ENCODE measurements at regions not wholly inside any gene's neighbourhood (a gene's known extent, or its start where the extent isn't known, plus 50 kb on each side); places are given as distances from the start of the nearest gene placed in this dataset.

DNA sequence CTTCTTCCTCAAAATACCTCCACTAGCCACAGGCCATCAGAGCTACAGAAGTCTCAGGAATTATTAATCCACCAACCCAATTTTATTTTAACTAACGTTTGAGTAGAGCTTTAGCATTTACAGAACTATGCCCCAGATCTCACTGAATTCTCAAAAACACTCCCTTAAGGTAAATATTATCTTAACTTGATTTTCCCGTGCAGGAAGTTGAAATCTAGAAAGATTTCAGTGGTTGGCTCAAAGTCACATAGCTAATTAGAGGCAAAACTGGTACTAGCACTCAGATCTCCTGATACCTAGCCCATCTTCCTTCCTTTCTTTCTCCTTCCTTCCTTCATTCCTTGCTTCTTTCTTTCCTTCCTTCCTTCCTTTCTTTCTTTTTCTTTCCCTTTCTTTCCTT lies 298.3 kb downstream of the ENC1 start:
- intact Hi-C loops (cut with micrococcal nuclease; ENCODE audit: unreplicated experiment) (loop anchor here (10.0 kb wide), 1 partner anchor 1213 kb away; no protein-coding TSS in a partner anchor), in situ Hi-C loops (cut with MboI) (no loop called here)
- no peak overlapping the region for H2AFZ ChIP-seq (ENCODE audit: control insufficient read depth, low read depth, low read length)
- no peaks in the 10 kb centered on the region for H4K20me1 ChIP-seq (ENCODE audit: control insufficient read depth, insufficient read depth)
- no peak overlapping the region for H3K4me2 ChIP-seq (ENCODE audit: control insufficient read depth, insufficient read depth)
- BruUV-seq (replicated peaks) = no TSS peak
- FAIRE-seq (no peak), DNase-seq (ENCODE audit: low read depth, low spot score) (no peak), ATAC-seq (no peak)
- no peaks in the 10 kb centered on the region for H3K4me1 ChIP-seq (ENCODE audit: control insufficient read depth, insufficient read depth, low read length)
- no peaks in the 10 kb centered on the region for H3K79me2 ChIP-seq (ENCODE audit: control insufficient read depth, insufficient read depth, low read length)
- no peak overlapping the region for H3K4me3 ChIP-seq
- H3K36me3 ChIP-seq (ENCODE audit: control insufficient read depth in 2 of 2, insufficient read depth in 2 of 2, low read length in 1 of 2) = no peaks in the 10 kb centered on the region
- H3K27me3 ChIP-seq (replicated peaks in 1 of 2; ENCODE audit: control insufficient read depth in 2 of 2, insufficient read depth in 2 of 2, low read length in 1 of 2) = no peaks in the 10 kb centered on the region
- no peak overlapping the region for H3K27ac ChIP-seq (ENCODE audit: control insufficient read depth, insufficient read depth)
- TF ChIP-seq RBBP5 (conservative IDR thresholded peaks at IDR 0.05) = no peak
- no peak for TF ChIP-seq SREBF2 (IDR thresholded peaks at IDR 0.05; ENCODE audit: low read length)
- no peak for TF ChIP-seq LARP7 (IDR thresholded peaks at IDR 0.05)
- TF ChIP-seq IRF4 (IDR thresholded peaks at IDR 0.05; ENCODE audit: low read depth, low read length) = no peak
- TF ChIP-seq CHD1 (IDR thresholded peaks at IDR 0.05; ENCODE audit: low read depth, low read length) = no peak
- TF ChIP-seq POLR2A (IDR thresholded peaks at IDR 0.05; ENCODE audit: low read depth, low read length) = no peak
- no peak for TF ChIP-seq DPF2 (IDR thresholded peaks at IDR 0.05)
- no peak for TF ChIP-seq SMARCA5 (IDR thresholded peaks at IDR 0.05)
- TF ChIP-seq SP1 (IDR thresholded peaks at IDR 0.05; ENCODE audit: low read depth, low read length) = no peak
- no peak for TF ChIP-seq NR2C2 (IDR thresholded peaks at IDR 0.05; ENCODE audit: borderline replicate concordance, control insufficient read depth, insufficient read length, low read depth)
- no peak for TF ChIP-seq FOXM1 (IDR thresholded peaks at IDR 0.05; ENCODE audit: low read depth, low read length)
- TF ChIP-seq KDM1A (IDR thresholded peaks at IDR 0.05; ENCODE audit: borderline replicate concordance) = no peak
- TF ChIP-seq HDAC6 (IDR thresholded peaks at IDR 0.05; ENCODE audit: unreplicated experiment) = no peak
- TF ChIP-seq, protein P1, sequence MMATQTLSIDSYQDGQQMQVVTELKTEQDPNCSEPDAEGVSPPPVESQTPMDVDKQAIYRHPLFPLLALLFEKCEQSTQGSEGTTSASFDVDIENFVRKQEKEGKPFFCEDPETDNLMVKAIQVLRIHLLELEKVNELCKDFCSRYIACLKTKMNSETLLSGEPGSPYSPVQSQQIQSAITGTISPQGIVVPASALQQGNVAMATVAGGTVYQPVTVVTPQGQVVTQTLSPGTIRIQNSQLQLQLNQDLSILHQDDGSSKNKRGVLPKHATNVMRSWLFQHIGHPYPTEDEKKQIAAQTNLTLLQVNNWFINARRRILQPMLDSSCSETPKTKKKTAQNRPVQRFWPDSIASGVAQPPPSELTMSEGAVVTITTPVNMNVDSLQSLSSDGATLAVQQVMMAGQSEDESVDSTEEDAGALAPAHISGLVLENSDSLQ (IDR thresholded peaks at IDR 0.05) = no peak
- TF ChIP-seq, protein P2, sequence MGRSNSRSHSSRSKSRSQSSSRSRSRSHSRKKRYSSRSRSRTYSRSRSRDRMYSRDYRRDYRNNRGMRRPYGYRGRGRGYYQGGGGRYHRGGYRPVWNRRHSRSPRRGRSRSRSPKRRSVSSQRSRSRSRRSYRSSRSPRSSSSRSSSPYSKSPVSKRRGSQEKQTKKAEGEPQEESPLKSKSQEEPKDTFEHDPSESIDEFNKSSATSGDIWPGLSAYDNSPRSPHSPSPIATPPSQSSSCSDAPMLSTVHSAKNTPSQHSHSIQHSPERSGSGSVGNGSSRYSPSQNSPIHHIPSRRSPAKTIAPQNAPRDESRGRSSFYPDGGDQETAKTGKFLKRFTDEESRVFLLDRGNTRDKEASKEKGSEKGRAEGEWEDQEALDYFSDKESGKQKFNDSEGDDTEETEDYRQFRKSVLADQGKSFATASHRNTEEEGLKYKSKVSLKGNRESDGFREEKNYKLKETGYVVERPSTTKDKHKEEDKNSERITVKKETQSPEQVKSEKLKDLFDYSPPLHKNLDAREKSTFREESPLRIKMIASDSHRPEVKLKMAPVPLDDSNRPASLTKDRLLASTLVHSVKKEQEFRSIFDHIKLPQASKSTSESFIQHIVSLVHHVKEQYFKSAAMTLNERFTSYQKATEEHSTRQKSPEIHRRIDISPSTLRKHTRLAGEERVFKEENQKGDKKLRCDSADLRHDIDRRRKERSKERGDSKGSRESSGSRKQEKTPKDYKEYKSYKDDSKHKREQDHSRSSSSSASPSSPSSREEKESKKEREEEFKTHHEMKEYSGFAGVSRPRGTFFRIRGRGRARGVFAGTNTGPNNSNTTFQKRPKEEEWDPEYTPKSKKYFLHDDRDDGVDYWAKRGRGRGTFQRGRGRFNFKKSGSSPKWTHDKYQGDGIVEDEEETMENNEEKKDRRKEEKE (IDR thresholded peaks at IDR 0.05) = no peak
- H3K9me3 ChIP-seq (replicated peaks; ENCODE audit: control insufficient read depth, insufficient read depth, low read length) = no peaks in the 10 kb centered on the region
- H3K9ac ChIP-seq (ENCODE audit: control insufficient read depth, insufficient read depth, low read length) = no peak overlapping the region
- ChIA-PET CTCF (interaction anchor here (0.6 to 1.1 kb wide), 3 partner anchors 13 to 754 kb away, joined by 3 read pairs; no protein-coding TSS in a partner anchor), POLR2A (no interaction called here), SMC1A (ENCODE audit: uncharacterized antibody, unreplicated experiment) (interaction anchor here (1.4 to 1.6 kb wide), 2 partner anchors 11 to 17 kb away, joined by 4 to 5 read pairs; no protein-coding TSS in a partner anchor), RAD21 (ENCODE audit: unreplicated experiment) (no interaction called here)
- 0% methylated on average over 2 of the region's 2 CpGs for WGBS (ENCODE audit: insufficient coverage, insufficient replicate concordance, low lambda C conversion rate, missing lambda C conversion rate)
